ENCODE measurements at regions not wholly inside any gene's neighbourhood (a gene's known extent, or its start where the extent isn't known, plus 50 kb on each side); places are given as distances from the start of the nearest gene placed in this dataset.

DNA sequence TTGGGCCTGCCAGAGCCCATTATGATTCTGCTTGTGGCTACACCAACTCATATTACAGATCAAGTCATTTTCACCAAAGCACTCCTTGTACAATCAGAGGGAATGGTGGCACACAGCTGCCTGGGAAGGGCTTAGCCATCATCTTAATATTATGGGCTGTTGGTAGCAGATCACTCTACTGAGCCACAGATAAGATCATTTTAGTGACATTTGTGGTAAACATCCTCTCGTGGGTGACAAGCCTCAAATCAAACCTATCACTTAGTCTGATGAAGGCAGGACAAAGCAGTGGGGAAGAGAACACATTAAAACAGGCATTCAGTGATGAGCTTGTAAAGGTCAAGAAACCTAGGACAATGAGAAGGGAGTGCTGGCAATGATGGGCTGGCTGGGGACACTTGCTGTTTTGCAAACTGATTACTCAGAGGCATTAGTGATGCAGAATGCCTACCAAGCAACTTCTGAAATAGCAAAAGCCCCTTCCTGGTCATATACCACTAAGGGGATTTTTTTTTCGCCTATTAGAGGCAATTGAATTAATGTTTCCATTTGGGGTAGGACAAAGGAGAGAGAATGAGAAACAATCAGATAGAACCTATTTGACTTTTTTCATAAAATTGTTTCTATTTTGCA lies 137.5 kb upstream of the WDR11 start:
- no peak for DNase-seq (ENCODE audit: low read depth, low spot score)
- Histone ChIP-seq H3K9ac (ENCODE audit: insufficient read length) (no peak overlapping the region), H3K9me3 (ENCODE audit: low read depth, low read length) (no peaks in the 10 kb centered on the region), H3K36me3 (ENCODE audit: insufficient read depth, low read length) (no peaks in the 10 kb centered on the region), H3K4me3 (no peak overlapping the region), H3K27ac (no peak overlapping the region)
- TF ChIP-seq FOXP2 (optimal IDR thresholded peaks at IDR 0.05; ENCODE audit: control extremely low read depth, extremely low read length, insufficient read depth): no peak
- TF ChIP-seq POLR2AphosphoS5 (IDR thresholded peaks at IDR 0.05; ENCODE audit: borderline replicate concordance, low read depth, low read length): no peak
- TF ChIP-seq EZH2 (IDR thresholded peaks at IDR 0.05): no peak

DNA sequence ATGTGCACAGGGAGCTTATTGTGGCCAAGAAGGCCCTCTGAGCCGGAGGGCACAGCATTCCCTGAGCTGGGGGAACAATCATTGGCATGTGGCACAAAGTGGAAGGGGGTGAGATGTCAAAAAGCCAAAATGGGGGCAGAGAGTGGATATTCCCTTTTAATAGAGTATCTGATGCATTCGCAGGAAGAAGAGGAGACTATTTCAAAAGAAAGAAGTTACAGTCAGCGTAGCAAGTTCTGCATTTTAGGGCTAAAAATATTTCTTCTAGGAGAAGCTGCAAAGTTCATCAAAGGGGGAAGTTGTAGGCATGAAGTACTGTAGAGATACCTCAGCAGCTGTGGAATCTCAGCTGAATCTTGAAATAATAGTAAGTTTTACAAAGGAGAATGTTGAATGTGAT lies 136.0 kb upstream of the WDR11 start:
- no peak overlapping the region for H3K4me3 ChIP-seq
- H3K36me3 ChIP-seq (ENCODE audit: insufficient read depth, low read length): no peaks in the 10 kb centered on the region
- H3K9ac ChIP-seq (ENCODE audit: insufficient read length): no peak overlapping the region
- H3K9me3 ChIP-seq (ENCODE audit: low read depth, low read length): no peaks in the 10 kb centered on the region
- no peak for DNase-seq (ENCODE audit: low read depth, low spot score)
- no peak overlapping the region for H3K27ac ChIP-seq
- TF ChIP-seq POLR2AphosphoS5 (IDR thresholded peaks at IDR 0.05; ENCODE audit: borderline replicate concordance, low read depth, low read length): no peak
- no peak for TF ChIP-seq EZH2 (IDR thresholded peaks at IDR 0.05)
- no peak for TF ChIP-seq FOXP2 (optimal IDR thresholded peaks at IDR 0.05; ENCODE audit: control extremely low read depth, extremely low read length, insufficient read depth)

DNA sequence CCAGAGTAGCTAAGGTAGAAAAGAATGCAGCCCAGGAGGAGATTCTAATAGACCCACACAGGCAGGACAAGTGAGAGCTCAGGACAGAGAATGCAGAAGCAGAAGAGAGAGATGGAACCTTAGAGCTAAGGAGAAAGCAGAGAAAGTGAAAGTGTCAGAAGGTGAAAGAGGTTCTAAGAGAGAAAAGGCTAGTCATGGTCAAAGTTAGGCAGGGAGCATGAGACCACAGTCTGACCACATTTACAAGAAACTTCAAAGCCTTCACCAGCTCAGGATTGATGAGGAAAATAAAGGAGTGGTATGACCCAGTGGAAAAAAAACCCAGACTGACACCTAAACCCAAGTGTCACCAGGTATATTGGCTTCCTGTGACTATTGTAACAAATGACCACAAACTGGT lies 131.8 kb upstream of the WDR11 start:
- Histone ChIP-seq H3K4me3 (no peak overlapping the region), H3K36me3 (ENCODE audit: insufficient read depth, low read length) (no peaks in the 10 kb centered on the region), H3K9me3 (ENCODE audit: low read depth, low read length) (no peaks in the 10 kb centered on the region), H3K27ac (no peak overlapping the region), H3K9ac (ENCODE audit: insufficient read length) (no peak overlapping the region)
- TF ChIP-seq FOXP2 (optimal IDR thresholded peaks at IDR 0.05; ENCODE audit: control extremely low read depth, extremely low read length, insufficient read depth) (no peak), EZH2 (IDR thresholded peaks at IDR 0.05) (no peak), POLR2AphosphoS5 (IDR thresholded peaks at IDR 0.05; ENCODE audit: borderline replicate concordance, low read depth, low read length) (no peak)
- DNase-seq (ENCODE audit: low read depth, low spot score): no peak

DNA sequence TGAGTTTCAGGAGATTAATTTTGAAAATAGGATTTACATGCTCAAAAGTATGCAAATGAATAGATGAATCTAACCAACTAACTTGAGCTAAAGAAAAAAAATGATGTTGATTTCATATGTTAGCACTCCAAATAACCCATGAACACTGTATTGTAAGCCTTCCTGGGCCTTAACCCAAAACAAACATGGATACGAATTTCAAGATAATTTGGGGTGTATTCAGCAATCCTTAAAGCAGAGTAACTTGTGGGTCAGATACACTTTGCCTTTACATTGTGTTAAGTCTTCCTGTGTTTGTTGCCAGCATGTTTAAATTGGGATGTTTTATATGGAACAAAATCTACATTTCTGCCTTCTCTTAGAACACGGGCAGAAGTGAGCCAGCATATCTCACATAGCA lies 124.2 kb upstream of the WDR11 start:
- TF ChIP-seq POLR2AphosphoS5 (IDR thresholded peaks at IDR 0.05; ENCODE audit: borderline replicate concordance, low read depth, low read length) (no peak), EZH2 (IDR thresholded peaks at IDR 0.05) (no peak), FOXP2 (optimal IDR thresholded peaks at IDR 0.05; ENCODE audit: control extremely low read depth, extremely low read length, insufficient read depth) (no peak)
- no peak overlapping the region for H3K9ac ChIP-seq (ENCODE audit: insufficient read length)
- H3K4me3 ChIP-seq: no peak overlapping the region
- H3K9me3 ChIP-seq (ENCODE audit: low read depth, low read length): no peaks in the 10 kb centered on the region
- H3K36me3 ChIP-seq (ENCODE audit: insufficient read depth, low read length): no peaks in the 10 kb centered on the region
- DNase-seq (ENCODE audit: low read depth, low spot score): no peak
- no peak overlapping the region for H3K27ac ChIP-seq

DNA sequence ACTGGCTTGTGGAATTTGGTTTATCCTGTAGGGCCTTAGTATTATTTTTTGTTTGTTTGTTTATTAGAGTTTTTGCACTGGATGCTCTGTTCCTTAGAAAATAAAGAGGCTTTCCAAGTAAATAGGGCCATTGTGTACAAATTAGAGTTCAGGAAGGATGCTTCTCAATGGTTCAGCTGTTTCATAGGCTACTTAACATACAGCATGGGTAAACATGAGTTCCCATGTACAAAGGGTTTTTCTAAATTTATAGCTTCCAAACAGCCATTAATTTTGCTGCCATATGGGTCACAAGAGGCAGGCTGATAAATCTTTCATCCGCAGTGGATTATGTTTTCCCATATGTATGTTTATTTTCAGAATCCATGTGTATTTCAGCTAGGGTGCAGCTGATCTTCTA lies 121.6 kb upstream of the WDR11 start:
- TF ChIP-seq FOXP2 (optimal IDR thresholded peaks at IDR 0.05; ENCODE audit: control extremely low read depth, extremely low read length, insufficient read depth) (no peak), EZH2 (IDR thresholded peaks at IDR 0.05) (no peak), POLR2AphosphoS5 (IDR thresholded peaks at IDR 0.05; ENCODE audit: borderline replicate concordance, low read depth, low read length) (no peak)
- Histone ChIP-seq H3K27ac (no peak overlapping the region), H3K36me3 (ENCODE audit: insufficient read depth, low read length) (no peaks in the 10 kb centered on the region), H3K9me3 (ENCODE audit: low read depth, low read length) (no peaks in the 10 kb centered on the region), H3K9ac (ENCODE audit: insufficient read length) (no peak overlapping the region), H3K4me3 (no peak overlapping the region)
- no peak for DNase-seq (ENCODE audit: low read depth, low spot score)

DNA sequence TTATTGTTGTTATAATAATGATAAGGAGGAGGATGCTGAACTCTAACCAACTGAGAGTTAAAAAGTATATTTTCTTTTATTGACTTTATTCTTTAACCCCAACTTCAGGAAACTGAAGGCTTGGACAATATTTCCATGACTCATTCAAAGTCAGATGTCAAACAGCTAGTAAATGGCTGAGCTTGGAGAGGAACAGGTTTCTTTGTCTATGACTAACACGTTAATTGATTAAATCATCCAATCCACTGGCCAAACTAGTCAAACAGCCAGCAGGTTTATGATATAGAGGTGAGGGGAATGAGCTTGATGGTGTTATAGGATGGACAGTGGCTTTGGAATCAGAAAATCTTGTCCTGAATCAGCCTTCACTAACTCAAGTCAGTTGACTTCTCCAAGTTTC lies 119.1 kb upstream of the WDR11 start:
- H3K9ac ChIP-seq (ENCODE audit: insufficient read length): no peak overlapping the region
- no peak overlapping the region for H3K27ac ChIP-seq

DNA sequence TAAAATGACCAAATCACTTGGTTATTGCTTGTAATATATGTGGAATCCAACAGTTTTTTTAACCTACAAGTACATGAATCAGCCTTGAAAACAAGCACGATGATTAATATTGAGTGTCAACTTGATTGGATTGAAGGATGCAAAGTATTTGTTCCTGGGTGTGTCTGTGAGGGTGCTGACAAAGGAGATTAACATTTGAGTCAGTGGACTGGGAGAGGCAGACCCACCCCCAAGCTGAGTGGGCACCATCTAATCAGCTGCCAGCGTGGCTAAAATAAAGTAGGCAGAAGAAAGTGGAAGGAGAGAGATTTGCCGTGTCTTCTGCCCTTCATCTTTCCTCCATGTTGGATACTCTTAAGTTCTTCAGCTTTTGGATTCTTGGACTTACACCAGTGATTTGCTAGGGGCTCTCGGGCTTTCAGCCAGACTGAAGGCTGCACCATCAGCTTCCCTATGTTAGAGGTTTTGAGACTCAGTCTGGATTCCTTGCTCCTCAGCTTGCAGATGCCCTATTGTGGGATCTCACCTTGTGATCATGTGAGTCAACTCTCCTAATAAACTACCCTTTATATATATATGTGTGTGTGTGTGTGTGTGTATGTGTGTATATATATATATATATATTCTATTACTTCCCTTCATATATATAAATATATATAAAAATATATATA lies 118.4 kb upstream of the WDR11 start:
- Histone ChIP-seq H3K4me3 (no peak overlapping the region), H3K27ac (no peak overlapping the region), H3K9ac (ENCODE audit: insufficient read length) (no peak overlapping the region), H3K9me3 (ENCODE audit: low read depth, low read length) (no peaks in the 10 kb centered on the region), H3K36me3 (ENCODE audit: insufficient read depth, low read length) (no peaks in the 10 kb centered on the region)
- TF ChIP-seq FOXP2 (optimal IDR thresholded peaks at IDR 0.05; ENCODE audit: control extremely low read depth, extremely low read length, insufficient read depth) (no peak), POLR2AphosphoS5 (IDR thresholded peaks at IDR 0.05; ENCODE audit: borderline replicate concordance, low read depth, low read length) (no peak), EZH2 (IDR thresholded peaks at IDR 0.05) (no peak)
- DNase-seq (ENCODE audit: low read depth, low spot score): no peak

More for the DNA sequence above, 119.1 kb upstream of the WDR11 start:
- Histone ChIP-seq H3K9me3 (ENCODE audit: low read depth, low read length) (no peaks in the 10 kb centered on the region), H3K36me3 (ENCODE audit: insufficient read depth, low read length) (no peaks in the 10 kb centered on the region), H3K4me3 (no peak overlapping the region)
- TF ChIP-seq POLR2AphosphoS5 (IDR thresholded peaks at IDR 0.05; ENCODE audit: borderline replicate concordance, low read depth, low read length) (no peak), EZH2 (IDR thresholded peaks at IDR 0.05) (no peak), FOXP2 (optimal IDR thresholded peaks at IDR 0.05; ENCODE audit: control extremely low read depth, extremely low read length, insufficient read depth) (no peak)
- no peak for DNase-seq (ENCODE audit: low read depth, low spot score)

DNA sequence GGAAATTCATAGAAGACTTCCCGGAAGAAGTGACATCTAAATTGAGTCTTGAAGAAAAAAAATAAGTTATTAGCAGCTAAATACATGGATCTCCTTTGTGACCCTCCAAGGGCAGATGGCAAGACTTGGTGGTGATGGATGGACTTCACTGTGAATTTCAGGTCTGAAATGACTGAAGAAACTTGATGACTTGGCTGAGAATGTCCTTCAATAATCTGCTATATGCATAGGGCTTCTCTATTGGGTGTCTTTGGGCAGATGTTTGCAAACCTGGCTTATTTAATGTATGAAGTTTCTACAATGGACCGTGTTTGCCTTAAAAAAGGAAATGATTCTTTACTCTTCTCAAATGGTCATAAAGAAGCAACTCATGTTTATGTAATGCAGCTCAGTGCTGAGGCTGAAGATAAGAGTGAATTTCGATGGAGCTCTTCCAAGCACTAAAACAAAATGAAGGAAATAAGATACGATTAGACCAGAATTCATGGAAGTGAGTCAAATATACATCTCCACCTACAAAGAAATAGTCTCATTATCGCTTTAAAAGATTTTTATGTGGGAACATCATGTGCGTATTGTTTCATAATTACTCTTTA lies 116.6 kb upstream of the WDR11 start:
- Histone ChIP-seq H3K4me3 (no peak overlapping the region), H3K9me3 (ENCODE audit: low read depth, low read length) (no peaks in the 10 kb centered on the region), H3K27ac (no peak overlapping the region), H3K36me3 (ENCODE audit: insufficient read depth, low read length) (no peaks in the 10 kb centered on the region), H3K9ac (ENCODE audit: insufficient read length) (no peak overlapping the region)
- TF ChIP-seq FOXP2 (optimal IDR thresholded peaks at IDR 0.05; ENCODE audit: control extremely low read depth, extremely low read length, insufficient read depth): no peak
- no peak for TF ChIP-seq POLR2AphosphoS5 (IDR thresholded peaks at IDR 0.05; ENCODE audit: borderline replicate concordance, low read depth, low read length)
- no peak for TF ChIP-seq EZH2 (IDR thresholded peaks at IDR 0.05)
- no peak for DNase-seq (ENCODE audit: low read depth, low spot score)
